ENCODE measurements at regions not wholly inside any gene's neighbourhood (a gene's known extent, or its start where the extent isn't known, plus 50 kb on each side); places are given as distances from the start of the nearest gene placed in this dataset.

GRCh38 chr6:169843991-169844390 is 92.6 kb downstream of the ERMARD start:
- no peaks in the 10 kb centered on the region for H3K36me3 ChIP-seq
- intact Hi-C loops (cut with DNase I), result no loop called here
- H3K9me3 ChIP-seq, result no peaks in the 10 kb centered on the region
- no peak overlapping the region for H3K27ac ChIP-seq
- no peak for TF ChIP-seq POLR2A (IDR thresholded peaks at IDR 0.05)
- TF ChIP-seq, protein P1, sequence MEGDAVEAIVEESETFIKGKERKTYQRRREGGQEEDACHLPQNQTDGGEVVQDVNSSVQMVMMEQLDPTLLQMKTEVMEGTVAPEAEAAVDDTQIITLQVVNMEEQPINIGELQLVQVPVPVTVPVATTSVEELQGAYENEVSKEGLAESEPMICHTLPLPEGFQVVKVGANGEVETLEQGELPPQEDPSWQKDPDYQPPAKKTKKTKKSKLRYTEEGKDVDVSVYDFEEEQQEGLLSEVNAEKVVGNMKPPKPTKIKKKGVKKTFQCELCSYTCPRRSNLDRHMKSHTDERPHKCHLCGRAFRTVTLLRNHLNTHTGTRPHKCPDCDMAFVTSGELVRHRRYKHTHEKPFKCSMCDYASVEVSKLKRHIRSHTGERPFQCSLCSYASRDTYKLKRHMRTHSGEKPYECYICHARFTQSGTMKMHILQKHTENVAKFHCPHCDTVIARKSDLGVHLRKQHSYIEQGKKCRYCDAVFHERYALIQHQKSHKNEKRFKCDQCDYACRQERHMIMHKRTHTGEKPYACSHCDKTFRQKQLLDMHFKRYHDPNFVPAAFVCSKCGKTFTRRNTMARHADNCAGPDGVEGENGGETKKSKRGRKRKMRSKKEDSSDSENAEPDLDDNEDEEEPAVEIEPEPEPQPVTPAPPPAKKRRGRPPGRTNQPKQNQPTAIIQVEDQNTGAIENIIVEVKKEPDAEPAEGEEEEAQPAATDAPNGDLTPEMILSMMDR (IDR thresholded peaks at IDR 0.05), result no peak
- H3K27me3 ChIP-seq, result peaks cover 0 to 17% (median 0%) of the 10 kb centered on the region in 4 donors
- no peak overlapping the region for H3K4me3 ChIP-seq
- no peak for DNase-seq
- WGBS, 2 donors, result 46 to 49% methylated on average over 6 of the region's 6 CpGs
- H3K4me1 ChIP-seq, result no peaks in the 10 kb centered on the region

DNA sequence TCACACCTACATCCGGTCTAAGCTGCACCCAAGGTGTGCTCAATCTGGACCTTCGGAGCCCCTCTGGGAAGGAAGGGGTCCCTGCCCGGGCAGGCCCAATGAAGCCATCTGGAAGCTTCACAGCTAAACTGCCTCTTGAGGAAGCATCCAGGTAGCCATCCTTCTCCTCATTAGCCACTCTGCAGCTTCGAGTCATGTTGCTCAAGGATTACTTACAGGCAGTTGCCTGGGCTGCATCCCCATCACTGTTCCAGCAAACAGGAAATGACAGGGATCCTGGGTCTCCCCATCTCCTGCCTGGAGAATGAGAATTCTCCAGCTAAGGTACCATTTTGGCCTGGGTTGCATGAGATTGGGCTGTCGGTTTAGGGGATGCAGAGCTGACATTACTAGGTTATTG is 91.7 kb downstream of the ERMARD start:
- no peak for DNase-seq

DNA sequence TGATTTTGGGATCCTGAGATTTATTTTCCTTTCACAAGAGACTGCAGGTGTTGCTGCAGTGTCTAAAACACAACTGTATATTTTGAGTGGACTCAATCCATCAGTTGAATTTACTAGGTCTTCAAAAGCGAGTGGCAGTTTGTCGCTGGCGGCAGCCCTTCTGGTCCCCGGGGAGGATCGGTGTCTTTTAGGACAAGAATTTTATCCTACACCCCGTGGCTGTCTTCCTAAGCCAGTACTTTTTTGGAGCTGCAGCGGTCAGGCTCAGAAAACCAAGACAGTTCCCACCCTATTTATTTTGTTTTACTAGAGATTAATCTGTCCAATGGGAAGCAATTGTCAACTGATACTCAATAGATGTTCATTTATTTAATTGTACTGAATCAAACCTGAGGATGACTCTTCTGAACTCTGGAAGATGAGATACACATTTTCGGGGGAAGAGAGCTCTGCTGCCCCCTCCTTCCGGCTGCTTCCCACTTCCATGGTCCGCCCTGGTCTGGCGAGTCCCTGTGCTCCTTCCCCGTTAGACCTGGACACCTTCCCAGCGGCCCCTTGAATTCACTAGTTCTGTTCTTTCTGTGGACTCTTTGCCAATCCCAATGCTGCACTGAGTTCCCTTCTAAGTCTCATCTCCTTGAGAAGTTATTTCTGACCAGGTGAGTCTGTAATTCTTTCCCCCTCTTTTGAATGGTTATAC is 90.6 kb downstream of the ERMARD start:
- Histone ChIP-seq H3K27me3 (peaks cover 0 to 23% (median 0%) of the 10 kb centered on the region in 4 donors), H3K4me3 (no peak overlapping the region), H3K9me3 (no peaks in the 10 kb centered on the region), H3K27ac (no peak overlapping the region), H3K36me3 (no peaks in the 10 kb centered on the region), H3K4me1 (no peaks in the 10 kb centered on the region)
- DNase-seq, result no peak
- intact Hi-C loops (cut with DNase I), result no loop called here
- 86% methylated on average over 13 of the region's 13 CpGs for WGBS, 2 donors
- no peak for TF ChIP-seq POLR2A (IDR thresholded peaks at IDR 0.05)
- TF ChIP-seq, protein P1 (IDR thresholded peaks at IDR 0.05), result no peak

More for the DNA sequence above, 91.7 kb downstream of the ERMARD start:
- no peaks in the 10 kb centered on the region for H3K4me1 ChIP-seq
- H3K4me3 ChIP-seq, result no peak overlapping the region
- H3K36me3 ChIP-seq, result no peaks in the 10 kb centered on the region
- no peak overlapping the region for H3K27ac ChIP-seq
- peaks cover 0 to 18% (median 0%) of the 10 kb centered on the region in 4 donors for H3K27me3 ChIP-seq
- intact Hi-C loops (cut with DNase I), result no loop called here
- 80% methylated on average over 3 of the region's 5 CpGs; no CpG with 5 or more reads in 1 of the 2 donors for WGBS, 2 donors
- H3K9me3 ChIP-seq, result no peaks in the 10 kb centered on the region
- TF ChIP-seq, protein P1 (IDR thresholded peaks at IDR 0.05), result no peak
- TF ChIP-seq POLR2A (IDR thresholded peaks at IDR 0.05), result no peak

DNA sequence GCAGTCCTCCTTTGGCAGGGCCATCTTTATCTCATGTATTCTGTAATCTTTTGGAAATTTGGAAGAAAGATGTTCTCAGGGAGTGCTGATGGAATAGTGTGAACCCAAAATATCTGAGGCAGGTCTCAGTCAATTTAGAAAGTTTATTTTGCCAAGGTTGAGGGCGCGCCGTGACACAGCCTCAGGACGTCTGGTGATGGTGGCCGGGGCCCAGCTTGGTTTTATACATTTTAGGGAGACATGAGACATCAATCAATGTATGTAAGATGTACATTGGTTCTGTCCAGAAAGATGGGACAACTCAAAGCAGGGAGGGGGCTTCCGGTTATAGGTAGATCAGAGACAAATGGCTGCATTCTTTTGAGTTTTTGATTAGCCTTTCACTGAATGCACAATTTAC is 89.8 kb downstream of the ERMARD start:
- DNase-seq, result no peak
- no peak overlapping the region for H3K4me3 ChIP-seq
- intact Hi-C loops (cut with DNase I), result no loop called here
- H3K27me3 ChIP-seq, result peaks cover 0 to 27% (median 0%) of the 10 kb centered on the region in 4 donors
- H3K36me3 ChIP-seq, result no peaks in the 10 kb centered on the region
- WGBS, 2 donors, result 85 to 92% methylated on average over 6 of the region's 6 CpGs
- no peaks in the 10 kb centered on the region for H3K4me1 ChIP-seq
- no peak overlapping the region for H3K27ac ChIP-seq
- TF ChIP-seq, protein P1 (IDR thresholded peaks at IDR 0.05), result no peak
- no peak for TF ChIP-seq POLR2A (IDR thresholded peaks at IDR 0.05)
- H3K9me3 ChIP-seq, result no peaks in the 10 kb centered on the region

DNA sequence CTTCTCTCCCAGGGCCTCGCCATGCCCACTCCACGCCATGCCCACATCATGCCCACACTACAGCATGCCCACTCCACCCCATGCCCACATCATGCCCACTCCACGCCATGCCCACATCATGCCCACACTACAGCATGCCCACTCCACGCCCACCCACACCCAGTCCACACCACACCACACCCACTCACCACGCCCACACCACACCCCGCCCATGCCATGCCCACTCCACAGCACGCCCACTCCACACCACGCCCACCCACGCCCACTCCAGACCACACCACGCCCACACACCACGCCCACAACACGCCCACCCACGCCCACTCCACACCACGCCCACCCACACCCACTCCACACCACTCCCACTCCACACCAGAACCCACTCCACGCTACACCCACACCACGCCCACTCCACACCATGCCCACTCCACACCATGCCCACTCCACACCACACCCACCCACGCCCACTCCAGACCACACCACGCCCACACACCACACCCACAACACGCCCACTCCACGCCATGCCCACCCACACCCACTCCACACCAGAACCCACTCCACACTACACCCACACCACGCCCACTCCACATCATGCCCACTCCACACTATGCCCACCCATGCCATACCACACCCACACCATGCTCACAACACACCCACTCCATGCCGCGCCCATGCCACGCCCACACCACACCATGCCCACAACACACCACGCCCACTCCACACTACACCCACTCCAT is 88.6 kb downstream of the ERMARD start:
- intact Hi-C loops (cut with DNase I), result loop anchor here (10.0 kb wide), 2 partner anchors 115 to 685 kb away; no protein-coding TSS in a partner anchor

More for the DNA sequence above, 88.6 kb downstream of the ERMARD start:
- WGBS, 2 donors, result 83 to 87% methylated on average over 22 to 23 of the region's 25 CpGs
- Histone ChIP-seq H3K4me3 (no peak overlapping the region), H3K36me3 (no peaks in the 10 kb centered on the region), H3K4me1 (no peaks in the 10 kb centered on the region), H3K27ac (no peak overlapping the region), H3K9me3 (no peaks in the 10 kb centered on the region), H3K27me3 (peaks cover 0 to 22% (median 0%) of the 10 kb centered on the region in 4 donors)
- no peak for DNase-seq
- TF ChIP-seq POLR2A (IDR thresholded peaks at IDR 0.05), result no peak
- TF ChIP-seq, protein P1 (IDR thresholded peaks at IDR 0.05), result no peak
